ENCODE measurements at regions not wholly inside any gene's neighbourhood (a gene's known extent, or its start where the extent isn't known, plus 50 kb on each side); places are given as distances from the start of the nearest gene placed in this dataset.

DNA sequence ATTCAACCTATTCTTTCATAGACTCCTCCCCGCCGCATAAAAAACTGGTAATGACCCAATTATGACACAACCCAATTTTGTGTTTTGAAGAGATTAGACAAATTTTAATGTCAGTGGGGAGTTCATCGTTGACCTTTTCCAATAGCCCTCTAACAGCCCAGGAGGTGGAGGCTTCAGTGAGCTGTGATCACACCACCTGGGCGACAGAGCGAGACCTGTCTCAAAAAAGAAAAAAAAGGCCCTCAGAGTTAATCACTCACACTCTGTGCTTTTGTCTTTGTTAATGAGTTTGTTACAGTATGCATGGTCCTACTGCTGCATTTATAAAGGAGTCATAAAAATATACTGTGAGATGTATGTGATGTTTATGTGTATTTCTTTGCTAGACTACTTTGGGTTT is 510.6 kb downstream of the CPS1 start:
- DNase-seq (ENCODE audit: low read depth in 3 of 3): no peak

GRCh38 chr2:211068108-211068780 is 511.8 kb downstream of the CPS1 start:
- DNase-seq (ENCODE audit: low read depth in 3 of 3): no peak

- DNase-seq (ENCODE audit: low read depth in 3 of 3): no peak
These were observed 514.1 kb downstream of the CPS1 start for GRCh38 chr2:211070547-211070946.

GRCh38 chr2:211077216-211077767 is 520.9 kb downstream of the CPS1 start:
- DNase-seq (ENCODE audit: low read depth in 3 of 3): no peak

DNA sequence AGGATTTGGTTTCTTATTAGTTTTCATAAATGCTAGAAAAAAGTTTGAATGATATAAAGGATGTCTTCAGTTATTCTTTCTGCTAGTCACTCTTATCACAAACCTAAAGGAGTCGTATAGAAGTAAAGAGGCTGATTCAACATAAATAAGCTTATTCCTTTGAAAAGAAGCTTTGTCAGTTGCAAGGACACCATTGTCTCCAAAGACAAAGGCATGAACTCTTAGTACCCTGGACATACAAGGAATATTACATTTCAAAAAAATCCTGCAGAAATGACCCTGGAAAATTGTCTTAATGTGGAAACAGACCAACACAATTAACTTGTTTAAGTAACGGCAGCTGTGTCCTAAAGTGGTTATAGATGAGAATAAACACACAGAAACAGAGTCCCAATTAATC is 528.0 kb downstream of the CPS1 start:
- no peak for DNase-seq (ENCODE audit: low read depth in 3 of 3)

- no peak for DNase-seq (ENCODE audit: low read depth in 3 of 3)
These were observed 528.8 kb downstream of the CPS1 start for GRCh38 chr2:211085056-211085680.

DNA sequence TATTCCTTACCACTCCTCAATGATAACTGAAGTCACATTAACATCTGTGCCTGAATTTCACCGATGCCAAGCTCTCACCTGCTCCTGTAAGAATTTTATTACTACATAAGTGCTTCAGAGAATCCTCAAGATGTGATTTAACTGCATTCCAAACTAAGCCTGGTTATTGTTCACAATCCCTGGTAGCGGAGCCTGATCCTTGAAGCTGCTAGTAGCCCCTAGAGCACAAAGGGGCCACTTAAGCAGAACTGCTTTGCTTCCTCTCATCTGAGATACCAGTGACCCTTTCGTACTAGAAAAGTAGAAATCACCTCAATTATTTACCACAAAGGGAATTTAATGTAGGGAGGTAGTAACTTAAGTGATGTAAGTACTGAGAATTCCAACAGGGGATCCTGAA is 529.6 kb downstream of the CPS1 start:
- DNase-seq (ENCODE audit: low read depth in 3 of 3): no peak

DNA sequence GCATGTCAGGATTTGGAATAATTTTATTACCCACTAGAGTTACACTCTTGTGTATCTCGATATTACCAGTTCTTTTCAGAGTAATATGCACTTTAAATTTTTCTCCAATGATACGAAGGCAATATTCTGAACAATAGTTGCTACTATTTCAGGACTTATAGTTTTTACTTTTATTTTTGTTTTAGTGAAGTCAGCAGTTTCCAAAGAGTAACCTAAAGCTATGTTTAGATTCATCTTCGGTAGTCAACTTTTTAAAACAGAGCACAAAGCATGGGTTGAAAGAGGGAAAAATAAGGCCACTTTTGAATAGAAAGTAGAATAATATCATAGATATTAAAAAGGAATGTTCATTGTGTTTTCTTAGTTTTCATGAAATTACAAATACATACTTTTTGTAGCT is 532.7 kb downstream of the CPS1 start:
- DNase-seq (ENCODE audit: low read depth in 3 of 3): no peak

DNA sequence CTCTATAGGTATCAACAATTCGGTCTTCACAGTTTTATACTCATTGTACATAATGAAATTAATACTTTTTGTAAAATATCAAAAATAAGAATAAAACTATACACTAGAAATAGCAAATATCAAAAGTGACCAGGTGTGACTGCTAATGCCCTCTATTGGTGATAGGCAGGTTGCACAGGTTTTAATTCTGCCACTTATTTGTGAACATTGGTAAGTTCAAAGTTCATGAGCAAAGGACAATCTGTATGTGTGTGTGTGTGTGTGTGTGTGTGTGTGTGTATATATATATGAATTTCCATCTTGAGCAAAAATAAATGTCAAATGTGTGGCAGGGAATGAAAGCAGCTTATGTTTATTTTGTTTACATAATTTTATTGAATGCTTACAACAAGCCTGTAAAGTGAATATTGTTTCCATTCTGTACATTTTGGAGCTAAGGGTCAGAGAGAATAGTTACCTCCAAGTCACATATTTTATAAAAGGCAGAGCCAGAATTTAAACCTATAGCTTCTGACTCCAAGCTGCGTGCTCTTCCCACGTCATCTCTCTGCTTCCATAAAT is 537.4 kb downstream of the CPS1 start:
- no peak for DNase-seq (ENCODE audit: low read depth in 3 of 3)

- DNase-seq (ENCODE audit: low read depth in 3 of 3): no peak
These were observed 547.6 kb downstream of the CPS1 start for GRCh38 chr2:211103989-211104388.

GRCh38 chr2:211113334-211114175 is 557.2 kb downstream of the CPS1 start:
- no peak for DNase-seq (ENCODE audit: low read depth in 3 of 3)

- no peak for DNase-seq (ENCODE audit: low read depth in 3 of 3)
These were observed 558.5 kb downstream of the CPS1 start for GRCh38 chr2:211114826-211115455.

DNA sequence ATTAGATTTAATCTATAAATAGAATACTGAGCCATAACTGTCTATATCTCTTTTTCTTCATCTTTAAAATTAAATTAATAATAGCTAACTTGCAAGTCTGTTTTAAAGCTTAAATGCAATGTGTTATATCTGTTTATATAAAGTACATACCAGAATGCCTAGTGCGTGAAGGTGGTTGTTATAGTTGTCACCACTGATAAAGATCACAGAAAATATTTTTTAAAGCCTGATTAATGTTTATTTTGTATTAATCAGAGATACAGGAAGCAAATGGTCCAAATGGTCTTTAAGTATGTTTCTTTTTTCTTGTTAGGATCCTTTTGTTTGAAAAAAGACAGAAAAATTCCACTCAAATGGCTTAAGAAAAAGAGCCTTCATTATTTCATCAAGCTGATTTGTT is 560.6 kb downstream of the CPS1 start:
- no peak for DNase-seq (ENCODE audit: low read depth in 3 of 3)

DNA sequence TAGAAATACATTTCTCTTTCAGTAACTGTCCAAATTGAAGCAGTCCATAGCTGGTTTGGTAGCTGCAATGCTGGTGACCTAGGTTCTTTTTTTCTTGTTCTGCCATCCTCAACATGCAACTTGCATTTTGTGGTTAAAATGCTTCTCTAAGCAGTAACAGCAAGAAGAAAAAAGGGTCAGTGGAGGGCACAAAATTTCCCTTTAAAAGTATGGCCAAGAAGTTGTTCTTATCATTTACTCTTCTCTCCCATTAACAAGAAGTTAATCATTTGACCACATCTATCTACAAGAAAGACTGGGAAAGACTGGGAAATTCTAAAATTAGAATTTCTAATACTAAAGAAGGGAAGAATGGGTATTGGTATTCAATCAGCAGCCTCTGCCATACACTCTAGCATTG is 569.9 kb downstream of the CPS1 start:
- no peak for DNase-seq (ENCODE audit: low read depth in 3 of 3)

- no peak for DNase-seq (ENCODE audit: low read depth in 3 of 3)
These were observed 571.1 kb downstream of the CPS1 start for GRCh38 chr2:211127501-211127900.

DNA sequence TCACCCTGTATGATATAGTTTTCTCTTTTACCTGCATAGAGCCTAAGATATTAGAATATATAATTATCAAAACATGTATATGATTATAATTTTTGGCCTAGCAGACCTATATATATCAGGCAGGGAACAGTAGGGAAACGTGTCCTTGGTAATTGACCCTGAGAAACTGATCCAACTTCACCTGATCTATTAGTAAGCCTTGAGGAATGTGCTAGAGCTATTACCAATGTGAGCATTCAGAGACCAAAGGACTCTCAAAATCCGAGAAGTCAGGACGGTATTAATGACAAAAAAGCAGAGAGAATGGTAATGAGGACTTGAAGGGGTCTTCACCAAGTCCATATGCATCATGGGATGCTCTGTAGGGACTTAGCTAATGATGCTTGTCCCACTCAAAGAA is 571.9 kb downstream of the CPS1 start:
- DNase-seq (ENCODE audit: low read depth in 3 of 3): no peak

- DNase-seq (ENCODE audit: low read depth in 3 of 3): no peak
These were observed 573.4 kb downstream of the CPS1 start for GRCh38 chr2:211129798-211130197.

DNA sequence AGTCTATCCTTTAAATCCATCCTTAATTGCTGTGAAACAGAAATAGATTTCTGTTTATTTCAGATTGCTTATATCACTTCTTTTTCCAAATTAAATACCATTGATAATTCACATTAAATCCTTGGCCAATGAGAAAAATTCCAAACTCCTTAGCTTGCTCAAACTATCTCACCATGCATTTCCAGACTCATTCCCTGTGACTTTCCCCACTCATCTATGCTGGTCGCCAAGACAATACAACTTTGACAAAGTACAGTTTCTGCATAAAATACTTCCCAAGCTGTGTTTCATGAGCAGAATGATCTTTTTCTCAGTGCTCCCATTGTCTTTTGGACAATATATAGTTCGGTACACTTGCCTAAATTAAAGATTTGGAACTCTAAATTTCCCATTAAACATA is 575.6 kb downstream of the CPS1 start:
- no peak for DNase-seq (ENCODE audit: low read depth in 3 of 3)

DNA sequence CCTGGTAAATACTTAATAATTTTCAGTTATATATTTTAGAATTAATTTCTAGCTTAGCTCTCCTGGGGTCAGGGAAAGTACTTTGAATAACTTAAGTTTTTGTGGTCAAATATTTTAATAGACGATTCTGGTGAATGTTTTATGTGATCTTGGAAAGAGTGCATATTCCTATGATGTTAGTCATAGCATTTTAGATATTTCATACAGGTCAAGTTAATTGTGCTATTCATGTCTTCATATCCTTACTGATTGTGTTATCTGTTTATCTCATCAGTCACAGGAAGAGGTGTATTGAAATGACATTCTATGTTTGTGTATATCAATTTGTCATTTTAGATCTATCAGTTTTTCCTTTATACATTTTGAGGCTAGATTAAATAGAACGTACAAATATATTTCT is 576.2 kb downstream of the CPS1 start:
- no peak for DNase-seq (ENCODE audit: low read depth in 3 of 3)

GRCh38 chr2:211133766-211134165 is 577.4 kb downstream of the CPS1 start:
- DNase-seq (ENCODE audit: low read depth in 3 of 3): no peak

DNA sequence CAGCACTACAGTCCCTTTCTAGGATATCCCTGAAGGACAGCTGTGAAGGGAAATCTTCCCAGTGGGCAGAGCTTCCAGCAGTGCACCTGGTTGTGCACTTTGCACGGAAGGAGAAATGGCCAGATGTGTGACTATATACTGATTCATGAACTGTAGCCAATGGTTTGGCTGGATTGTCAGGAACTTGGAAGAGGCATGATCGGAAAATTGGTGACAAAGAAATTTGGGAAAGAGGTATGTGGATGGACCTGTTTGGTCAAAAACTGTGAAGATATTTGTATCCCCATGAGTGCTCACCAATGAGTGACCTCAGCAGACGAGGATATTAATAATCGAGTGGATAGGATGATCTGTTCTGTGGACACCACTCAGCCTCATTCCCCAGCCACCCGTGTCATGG is 582.2 kb downstream of the CPS1 start:
- DNase-seq (ENCODE audit: low read depth in 3 of 3): no peak

DNA sequence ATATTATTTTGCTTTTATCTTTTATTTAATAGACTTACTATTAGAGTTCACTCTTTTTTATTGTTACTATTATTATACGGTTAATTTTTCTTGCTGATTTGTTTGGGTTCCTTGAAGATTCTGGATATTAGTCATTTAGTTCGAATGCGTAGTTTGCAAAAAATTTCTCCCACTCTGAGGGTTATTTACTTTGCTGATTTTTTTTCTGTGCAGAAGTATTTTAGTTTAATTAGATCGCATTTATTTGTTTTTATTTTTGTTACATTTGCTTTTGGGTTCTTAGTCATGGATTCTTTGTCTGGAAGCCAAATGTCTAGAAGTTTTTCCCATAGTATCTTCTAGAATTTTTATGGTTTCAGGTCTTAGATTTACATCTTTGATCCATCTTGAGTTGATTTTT is 585.2 kb downstream of the CPS1 start:
- DNase-seq (ENCODE audit: low read depth in 3 of 3): no peak
